Mesothelial cell of epicardium (in vitro differentiated cells): ENCODE measurements at regions not wholly inside any gene's neighbourhood (a gene's known extent, or its start where the extent isn't known, plus 50 kb on each side); places are given as distances from the start of the nearest gene placed in this dataset.

Source experiments
- DNase-seq, 2 experiments: peaks; one replicate each; pipeline ENCODE4 v3.0.0; 2021; ENCODE audit warnings: low spot score in 2 of 2; ENCODE audit not compliant: unreplicated experiment in 2 of 2
- H3K27ac Mint-ChIP-seq: 2 replicates; pipeline ENCODE4 v1.8.0; 2021; ENCODE audit warnings: mixed read lengths
- H3K27me3 Mint-ChIP-seq: 2 replicates; pipeline ENCODE4 v1.8.0; 2021; ENCODE audit warnings: low read depth, mixed read lengths
- H3K36me3 Mint-ChIP-seq: 2 replicates; pipeline ENCODE4 v1.8.0; 2021; ENCODE audit warnings: mixed read lengths
- H3K4me1 Mint-ChIP-seq: 2 replicates; pipeline ENCODE4 v1.8.0; 2021; ENCODE audit warnings: mixed read lengths
- H3K4me3 Mint-ChIP-seq: 2 replicates; pipeline ENCODE4 v1.8.0; 2021; ENCODE audit warnings: mild to moderate bottlenecking, moderate library complexity, mixed read lengths
- H3K9me3 Mint-ChIP-seq: 2 replicates; pipeline ENCODE4 v1.8.0; 2021; ENCODE audit warnings: mixed read lengths
- CTCF ChIP-seq: fragments of 200-600 bp; sonication (generic); IDR thresholded peaks from one replicate; pipeline ENCODE4 v1.5.0; 2021; ENCODE audit warnings: antibody characterized with exemption; ENCODE audit not compliant: unreplicated experiment

- Mint-ChIP-seq H3K36me3 (no peaks in the 10 kb centered on the region), H3K27ac (no peak overlapping the region)
- DNase-seq, result peak in 1 of 2 experiments; percentile 20
These were observed 248.5 kb upstream of the ID2 start for GRCh38 chr2:8433390-8433789.

GRCh38 chr2:8435608-8436007 is 246.2 kb upstream of the ID2 start:
- Mint-ChIP-seq H3K9me3 (peaks cover 4% of the 10 kb centered on the region), H3K4me1 (peaks cover 8% of the 10 kb centered on the region), H3K36me3 (no peaks in the 10 kb centered on the region), H3K27me3 (no peaks in the 10 kb centered on the region), H3K4me3 (no peak overlapping the region), H3K27ac (no peak overlapping the region)
- peak in 1 of 2 experiments; percentile 9 for DNase-seq
- no peak for TF ChIP-seq CTCF

More at GRCh38 chr2:8433390-8433789, 248.5 kb upstream of the ID2 start:
- H3K4me1 Mint-ChIP-seq, result peaks cover 8% of the 10 kb centered on the region
- H3K9me3 Mint-ChIP-seq, result peaks cover 7% of the 10 kb centered on the region
- no peak for TF ChIP-seq CTCF
- H3K4me3 Mint-ChIP-seq, result no peak overlapping the region
- no peaks in the 10 kb centered on the region for H3K27me3 Mint-ChIP-seq

GRCh38 chr2:8436585-8436984 is 245.3 kb upstream of the ID2 start:
- Mint-ChIP-seq H3K27ac (no peak overlapping the region), H3K4me3 (no peak overlapping the region), H3K27me3 (no peaks in the 10 kb centered on the region), H3K9me3 (no peaks in the 10 kb centered on the region), H3K4me1 (peaks cover 8% of the 10 kb centered on the region), H3K36me3 (no peaks in the 10 kb centered on the region)
- DNase-seq, result no peak
- no peak for TF ChIP-seq CTCF

GRCh38 chr2:8437228-8437948 is 244.5 kb upstream of the ID2 start:
- Mint-ChIP-seq H3K27ac (no peak overlapping the region), H3K9me3 (no peaks in the 10 kb centered on the region), H3K36me3 (no peaks in the 10 kb centered on the region), H3K4me1 (peaks cover 10% of the 10 kb centered on the region), H3K27me3 (no peaks in the 10 kb centered on the region), H3K4me3 (no peak overlapping the region)
- DNase-seq, result no peak
- TF ChIP-seq CTCF, result no peak

- Mint-ChIP-seq H3K4me3 (no peak overlapping the region), H3K27ac (no peak overlapping the region), H3K4me1 (peaks cover 16% of the 10 kb centered on the region), H3K9me3 (no peaks in the 10 kb centered on the region), H3K36me3 (no peaks in the 10 kb centered on the region), H3K27me3 (no peaks in the 10 kb centered on the region)
- TF ChIP-seq CTCF, result no peak
- no peak for DNase-seq
These were observed 243.9 kb upstream of the ID2 start for GRCh38 chr2:8437949-8438400.

- Mint-ChIP-seq H3K36me3 (no peaks in the 10 kb centered on the region), H3K27me3 (no peaks in the 10 kb centered on the region), H3K9me3 (no peaks in the 10 kb centered on the region), H3K4me3 (no peak overlapping the region), H3K27ac (no peak overlapping the region), H3K4me1 (peaks cover 20% of the 10 kb centered on the region)
- TF ChIP-seq CTCF, result no peak
- no peak for DNase-seq
These were observed 243.4 kb upstream of the ID2 start for GRCh38 chr2:8438476-8438875.
